Thyroid gland (tissue), 4 donors: ENCODE measurements at regions not wholly inside any gene's neighbourhood (a gene's known extent, or its start where the extent isn't known, plus 50 kb on each side); places are given as distances from the start of the nearest gene placed in this dataset.

Source experiments
- DNase-seq, 2 donors: peaks; one replicate each; pipeline ENCODE4 v3.0.0-alpha.2; 2019
- H3K27ac ChIP-seq, 3 donors: fragments of 200-600 bp; sonication (generic); 1 replicate in 2 of 3; 2 replicates in 1 of 3; pipeline ENCODE4 v1.5.1; 2016 to 2019; ENCODE audit warnings: mild to moderate bottlenecking in 1 of 3, moderate library complexity in 1 of 3
- H3K27me3 ChIP-seq: fragments of 200-600 bp; sonication (generic); one replicate; pipeline ENCODE4 v1.5.1; 2019
- H3K36me3 ChIP-seq, 2 donors: fragments of 200-600 bp; sonication (generic); one replicate each; pipeline ENCODE4 v1.5.1; 2016 to 2019
- H3K4me1 ChIP-seq, 2 donors: fragments of 200-600 bp; sonication (generic); one replicate each; pipeline ENCODE4 v1.5.1; 2017 to 2019
- H3K4me3 ChIP-seq, 3 donors: fragments of 200-600 bp; sonication (generic); replicated peaks in 1 of 3; 1 replicate in 2 of 3; 2 replicates in 1 of 3; pipeline ENCODE4 v1.5.1; 2016; ENCODE audit warnings: mild to moderate bottlenecking in 1 of 3
- H3K9me3 ChIP-seq: fragments of 200-600 bp; sonication (generic); one replicate; pipeline ENCODE4 v1.5.1; 2017
- POLR2A ChIP-seq, 2 donors: fragments of 450-650 bp; IDR thresholded peaks; one replicate each; pipeline ENCODE4 v1.6.1; 2017; ENCODE audit warnings: antibody characterized with exemption in 2 of 2, mild to moderate bottlenecking in 2 of 2, moderate library complexity in 1 of 2
- WGBS, 2 donors: methylation state at CpG; one replicate each; pipeline ENCODE4 v1.1.5; 2017; 5-methylcytosine and 5-hydroxymethylcytosine counted together
- intact Hi-C: fragments of 100-400 bp; cut with DNase I; formaldehyde crosslinking; loops from one replicate; pipeline ENCODE4 v1.15.1; 2023
- TF ChIP-seq, protein P1 (sequence below), 6 experiments: fragments of 200-600 bp in 3 of 6; fragments of 450-650 bp in 3 of 6; sonication (generic) in 3 of 6; IDR thresholded peaks; one replicate each; pipeline ENCODE4 v1.5.1; 2016 to 2019; ENCODE audit warnings: antibody characterized with exemption in 6 of 6, mild to moderate bottlenecking in 2 of 6, inconsistent platforms in 1 of 6, moderate library complexity in 1 of 6

DNA sequence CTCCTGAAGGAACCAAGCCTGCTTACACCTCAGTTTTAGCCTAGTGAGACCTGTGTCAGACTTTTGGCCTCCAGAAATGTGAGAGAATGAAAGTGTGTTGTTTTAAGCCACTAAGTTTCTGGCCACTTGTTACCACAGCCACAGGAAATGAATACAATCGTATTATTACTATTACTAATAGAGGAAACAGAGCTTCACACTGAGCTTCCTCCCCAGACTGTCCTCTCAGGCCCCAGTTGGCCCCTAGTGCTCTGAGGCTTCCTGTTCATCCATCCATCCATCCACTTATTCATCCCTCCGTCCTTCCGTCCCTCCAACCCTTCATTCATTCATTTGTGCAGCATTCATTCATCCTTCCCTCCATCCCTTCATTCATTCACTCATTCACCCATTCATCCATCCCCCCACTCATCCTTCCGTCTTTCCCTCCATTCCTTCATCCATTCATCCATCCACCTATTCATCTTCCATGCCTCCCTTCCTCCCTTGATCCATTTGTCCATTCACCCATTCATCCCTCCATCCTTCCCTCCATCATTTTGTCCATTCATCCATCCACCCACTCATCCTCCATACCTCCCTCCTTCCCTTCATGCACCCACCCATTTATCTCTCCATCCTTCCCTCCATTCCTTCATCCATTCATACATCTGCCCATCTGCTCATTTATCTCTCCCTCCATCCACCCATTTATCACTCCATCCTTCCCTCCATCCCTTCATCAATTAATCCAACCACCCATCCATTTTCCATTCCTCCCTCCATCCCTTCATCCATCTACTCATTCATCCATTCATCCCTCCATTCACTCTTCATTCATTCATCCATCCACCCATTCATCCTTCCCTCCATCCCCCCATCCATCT, 95.0 kb downstream of the FOXL1 start:
- H3K27me3 ChIP-seq: no peaks in the 10 kb centered on the region
- H3K27ac ChIP-seq: no peak overlapping the region
- H3K4me3 ChIP-seq: no peak overlapping the region
- intact Hi-C loops: no loop called here
- H3K9me3 ChIP-seq: no peaks in the 10 kb centered on the region
- DNase-seq: no peak
- TF ChIP-seq, protein P1, sequence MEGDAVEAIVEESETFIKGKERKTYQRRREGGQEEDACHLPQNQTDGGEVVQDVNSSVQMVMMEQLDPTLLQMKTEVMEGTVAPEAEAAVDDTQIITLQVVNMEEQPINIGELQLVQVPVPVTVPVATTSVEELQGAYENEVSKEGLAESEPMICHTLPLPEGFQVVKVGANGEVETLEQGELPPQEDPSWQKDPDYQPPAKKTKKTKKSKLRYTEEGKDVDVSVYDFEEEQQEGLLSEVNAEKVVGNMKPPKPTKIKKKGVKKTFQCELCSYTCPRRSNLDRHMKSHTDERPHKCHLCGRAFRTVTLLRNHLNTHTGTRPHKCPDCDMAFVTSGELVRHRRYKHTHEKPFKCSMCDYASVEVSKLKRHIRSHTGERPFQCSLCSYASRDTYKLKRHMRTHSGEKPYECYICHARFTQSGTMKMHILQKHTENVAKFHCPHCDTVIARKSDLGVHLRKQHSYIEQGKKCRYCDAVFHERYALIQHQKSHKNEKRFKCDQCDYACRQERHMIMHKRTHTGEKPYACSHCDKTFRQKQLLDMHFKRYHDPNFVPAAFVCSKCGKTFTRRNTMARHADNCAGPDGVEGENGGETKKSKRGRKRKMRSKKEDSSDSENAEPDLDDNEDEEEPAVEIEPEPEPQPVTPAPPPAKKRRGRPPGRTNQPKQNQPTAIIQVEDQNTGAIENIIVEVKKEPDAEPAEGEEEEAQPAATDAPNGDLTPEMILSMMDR (IDR thresholded peaks at IDR 0.05): no peak
- TF ChIP-seq POLR2A (IDR thresholded peaks at IDR 0.05): no peak
- H3K4me1 ChIP-seq: no peaks in the 10 kb centered on the region
- WGBS, 2 donors: 81 to 91% methylated on average over 4 of the region's 4 CpGs
- H3K36me3 ChIP-seq: no peaks in the 10 kb centered on the region

DNA sequence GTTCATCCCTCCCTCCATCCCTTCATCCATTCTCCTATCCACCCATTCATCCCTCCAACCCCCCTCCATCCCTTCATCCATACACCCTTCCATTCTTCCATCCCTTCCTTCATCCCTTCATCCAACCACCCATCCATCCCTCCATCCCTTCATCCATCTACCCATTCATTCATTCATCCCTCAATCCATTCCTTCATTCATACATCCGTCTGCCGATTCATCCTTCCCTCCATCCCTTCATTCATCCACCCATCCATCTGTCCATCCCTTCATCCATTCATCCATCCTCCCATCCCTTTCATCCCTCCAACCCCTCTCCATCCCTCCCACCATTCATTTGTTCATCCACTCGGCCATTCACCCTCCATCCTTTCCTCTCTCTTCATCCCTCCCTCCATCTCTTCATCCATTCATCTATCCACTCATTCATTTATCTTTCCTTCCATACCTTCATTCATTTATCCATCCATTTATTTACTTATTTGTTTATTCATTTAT, 95.7 kb downstream of the FOXL1 start:
- TF ChIP-seq POLR2A (IDR thresholded peaks at IDR 0.05): no peak
- TF ChIP-seq, protein P1 (IDR thresholded peaks at IDR 0.05): no peak
- DNase-seq: no peak
- no peaks in the 10 kb centered on the region for H3K9me3 ChIP-seq
- H3K36me3 ChIP-seq: no peaks in the 10 kb centered on the region
- 94 to 96% methylated on average over 3 of the region's 3 CpGs for WGBS, 2 donors
- H3K4me3 ChIP-seq: no peak overlapping the region
- intact Hi-C loops: no loop called here
- H3K27ac ChIP-seq: no peak overlapping the region
- H3K27me3 ChIP-seq: no peaks in the 10 kb centered on the region
- no peaks in the 10 kb centered on the region for H3K4me1 ChIP-seq

DNA sequence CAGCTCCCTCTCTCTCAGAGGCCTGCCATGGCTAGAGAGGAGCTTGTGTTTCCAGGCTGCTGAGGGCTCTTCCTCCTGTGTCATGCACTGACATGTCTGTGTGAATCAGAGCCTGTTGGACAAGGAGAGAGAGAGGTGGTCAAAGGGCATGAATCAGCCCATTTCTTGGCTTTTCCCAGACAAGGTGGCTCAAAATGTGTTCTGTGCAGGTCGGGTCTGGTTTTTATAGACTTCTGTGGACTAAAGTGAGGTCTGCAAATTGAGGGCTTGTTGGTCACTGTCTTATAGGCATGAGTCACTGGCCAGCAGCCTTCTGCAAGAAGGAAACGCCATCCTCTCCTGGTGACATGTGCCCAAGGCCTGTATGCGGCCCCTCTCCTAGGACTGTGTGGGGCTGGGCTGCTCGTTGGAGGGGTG, 97.9 kb downstream of the FOXL1 start:
- no peaks in the 10 kb centered on the region for H3K27me3 ChIP-seq
- intact Hi-C loops: no loop called here
- no peak for TF ChIP-seq POLR2A (IDR thresholded peaks at IDR 0.05)
- TF ChIP-seq, protein P1 (IDR thresholded peaks at IDR 0.05): no peak
- H3K36me3 ChIP-seq: no peaks in the 10 kb centered on the region
- H3K27ac ChIP-seq: no peak overlapping the region
- no peaks in the 10 kb centered on the region for H3K9me3 ChIP-seq
- 87 to 88% methylated on average over 3 to 4 of the region's 4 CpGs for whole genome bisulfite sequencing, 2 donors
- no peak overlapping the region for H3K4me3 ChIP-seq
- DNase-seq: no peak
- no peaks in the 10 kb centered on the region for H3K4me1 ChIP-seq

DNA sequence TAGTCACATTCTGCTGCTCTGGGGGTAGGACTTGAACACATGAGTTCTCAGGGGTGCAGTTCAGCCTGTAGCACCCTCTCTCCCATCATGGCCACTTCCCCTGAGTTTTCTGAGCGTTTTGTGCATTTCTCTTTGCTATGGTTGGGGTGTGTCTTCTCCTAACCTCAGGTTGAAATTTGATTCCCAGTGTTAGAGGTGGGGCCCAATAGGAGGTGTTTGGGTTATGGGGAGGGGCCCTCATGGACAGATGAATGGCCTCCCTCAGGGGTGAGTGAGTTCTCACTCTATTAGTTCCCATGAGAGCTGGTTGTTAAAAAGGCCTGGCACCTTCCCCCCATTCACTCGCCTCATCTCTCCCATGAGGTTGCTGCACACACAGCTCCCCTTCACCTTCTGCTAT, 101.1 kb downstream of the FOXL1 start:
- TF ChIP-seq POLR2A (IDR thresholded peaks at IDR 0.05): no peak
- TF ChIP-seq, protein P1 (IDR thresholded peaks at IDR 0.05): no peak
- intact Hi-C loops: no loop called here
- Histone ChIP-seq H3K9me3 (no peaks in the 10 kb centered on the region), H3K27ac (no peak overlapping the region), H3K36me3 (no peaks in the 10 kb centered on the region), H3K4me3 (no peak overlapping the region), H3K27me3 (no peaks in the 10 kb centered on the region), H3K4me1 (no peaks in the 10 kb centered on the region)
- no peak for DNase-seq
- 74 to 85% methylated on average over 2 of the region's 2 CpGs for WGBS, 2 donors

DNA sequence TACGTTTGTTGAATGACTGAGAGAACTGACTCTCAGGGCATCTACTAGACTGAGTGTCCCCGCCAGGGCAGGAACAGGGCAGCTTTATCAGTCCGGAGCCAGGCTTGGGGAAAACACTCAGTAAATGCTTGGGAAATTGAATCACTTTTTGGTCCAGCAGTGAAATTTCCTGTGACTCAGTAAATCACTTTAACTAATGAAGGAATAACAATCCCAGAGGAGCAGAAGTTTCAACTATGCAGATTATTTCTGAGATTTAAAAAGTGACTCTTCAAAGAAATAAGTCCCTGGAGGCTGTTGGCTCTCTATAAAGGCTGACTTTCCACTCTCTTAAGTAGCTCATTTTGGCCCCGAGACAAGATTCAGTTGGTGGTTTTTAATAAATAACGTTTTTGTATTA, 101.8 kb downstream of the FOXL1 start:
- no peak for DNase-seq
- H3K9me3 ChIP-seq: no peaks in the 10 kb centered on the region
- H3K36me3 ChIP-seq: no peaks in the 10 kb centered on the region
- peak overlapping the region in 2 of 3 donors; percentile 22 to 56 for H3K27ac ChIP-seq
- no peaks in the 10 kb centered on the region for H3K4me1 ChIP-seq
- TF ChIP-seq, protein P1 (IDR thresholded peaks at IDR 0.05): no peak
- no peak for TF ChIP-seq POLR2A (IDR thresholded peaks at IDR 0.05)
- intact Hi-C loops: no loop called here
- 39 to 48% methylated on average over 5 of the region's 5 CpGs for WGBS, 2 donors
- no peaks in the 10 kb centered on the region for H3K27me3 ChIP-seq
- H3K4me3 ChIP-seq: no peak overlapping the region
